ENCODE measurements at regions not wholly inside any gene's neighbourhood (a gene's known extent, or its start where the extent isn't known, plus 50 kb on each side); places are given as distances from the start of the nearest gene placed in this dataset.

DNA sequence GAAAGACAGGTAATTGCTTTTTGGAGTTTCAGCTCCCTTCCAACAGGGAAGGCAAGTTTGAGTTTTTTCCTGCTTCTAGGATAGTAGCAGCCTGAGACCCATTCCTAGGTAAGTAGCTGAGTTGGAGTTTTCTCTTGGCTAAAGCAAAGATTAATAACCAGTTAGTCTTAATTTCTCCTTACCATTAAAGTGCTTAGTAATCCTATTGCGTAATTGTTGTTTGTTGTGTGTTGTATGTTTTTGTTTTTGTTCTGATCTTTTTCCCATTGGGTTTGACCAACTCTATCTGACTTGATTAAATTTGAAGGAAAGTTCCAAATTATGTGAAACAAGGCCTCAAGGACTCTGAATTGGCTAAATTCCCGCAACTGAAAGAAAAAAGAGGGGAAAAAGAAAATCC is 83.5 kb downstream of the TBX22 start:
- no peak for DNase-seq

DNA sequence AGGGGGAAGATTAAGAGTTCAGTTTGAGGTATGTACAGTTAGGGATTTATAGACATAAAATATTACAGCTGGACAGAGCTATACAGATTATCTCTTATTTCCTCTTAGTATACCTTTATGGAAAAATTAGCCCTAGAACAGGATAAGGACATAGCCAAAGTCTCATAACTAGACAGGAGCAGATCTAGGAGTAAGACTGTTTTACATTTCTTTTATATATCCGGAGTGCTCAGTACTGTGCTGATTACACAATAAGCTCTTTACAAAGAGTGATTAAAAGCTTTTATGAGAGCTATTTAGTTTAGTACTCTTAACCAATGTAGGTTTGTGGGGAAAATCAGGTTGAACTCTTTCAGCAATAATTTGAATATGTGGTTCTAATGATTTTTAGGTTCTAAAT is 105.8 kb downstream of the TBX22 start:
- no peak for DNase-seq

DNA sequence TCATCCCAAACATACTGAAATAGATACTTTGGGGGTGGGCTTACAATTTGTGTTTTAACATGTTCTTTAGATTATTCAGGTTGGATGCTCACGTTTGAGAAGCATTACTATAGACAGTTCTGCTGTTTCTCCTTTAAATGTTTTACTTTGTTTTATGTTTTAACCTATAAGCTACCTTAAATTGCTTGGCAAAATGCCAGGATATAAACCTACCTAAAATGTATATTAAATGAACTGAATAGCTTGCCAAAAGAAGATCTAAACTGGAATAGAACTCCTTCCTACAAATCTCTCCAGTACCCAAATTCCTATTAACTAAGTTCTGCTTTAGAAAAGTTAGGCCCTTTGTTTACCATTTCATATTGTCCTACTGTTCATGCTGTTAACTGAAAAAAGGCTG is 124.4 kb downstream of the TBX22 start:
- no peak for DNase-seq

DNA sequence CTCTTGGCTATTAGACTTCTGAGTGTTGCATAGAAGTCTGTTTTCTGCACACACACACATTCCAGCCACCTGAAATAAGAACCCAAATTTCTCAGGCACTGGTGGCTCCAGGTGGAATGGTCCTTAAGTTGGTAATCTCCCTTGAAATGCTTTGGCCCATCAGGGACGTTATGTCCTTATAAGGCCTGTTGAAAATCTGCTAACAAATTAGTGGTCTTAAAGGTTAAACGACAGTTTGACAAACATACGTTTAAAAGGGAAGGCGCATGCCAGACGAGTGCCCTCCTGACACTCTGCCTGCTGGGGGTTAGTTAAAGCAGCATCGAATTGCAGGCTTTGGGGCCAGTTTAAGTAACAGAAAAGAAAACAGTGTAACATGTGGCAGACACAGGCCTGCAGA is 125.0 kb downstream of the TBX22 start:
- no peak for DNase-seq

DNA sequence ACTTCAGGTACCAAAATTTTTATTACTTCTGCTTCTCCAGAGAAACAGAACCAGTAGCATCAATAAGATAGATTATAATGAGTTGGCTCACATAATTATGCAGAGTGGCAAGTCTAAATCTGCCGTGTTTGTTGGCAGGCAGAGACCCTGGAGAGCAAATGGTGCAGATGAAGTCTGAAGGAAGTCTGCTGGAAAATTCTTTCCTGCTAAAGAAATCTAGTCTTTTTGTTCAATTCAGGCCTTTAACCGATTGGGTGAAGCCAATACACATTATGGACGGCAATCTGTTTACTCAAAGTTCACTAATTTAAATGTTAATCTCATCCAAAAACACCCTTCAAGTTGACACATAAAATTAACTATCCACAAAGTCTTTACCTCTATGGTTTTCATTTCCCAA is 156.0 kb downstream of the TBX22 start:
- DNase-seq = no peak

DNA sequence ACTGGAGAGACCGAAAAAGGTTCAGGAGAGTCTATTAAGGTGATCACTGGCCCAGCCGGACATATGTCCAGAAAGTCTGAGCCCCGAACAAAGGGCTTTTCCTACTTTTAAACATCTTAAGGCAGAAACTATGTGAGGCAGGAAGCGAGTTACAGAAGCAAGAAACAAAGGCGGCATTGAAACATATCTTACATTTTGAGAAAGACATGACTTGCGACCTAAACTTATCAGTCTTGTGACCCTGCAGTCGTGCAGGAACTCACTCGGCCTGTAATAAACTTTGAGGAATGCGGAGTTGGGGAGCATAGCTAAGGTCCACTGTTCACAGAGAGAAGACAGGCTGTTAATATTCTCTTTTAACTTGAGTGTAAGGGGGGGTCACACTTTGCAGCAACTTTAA is 158.7 kb downstream of the TBX22 start:
- DNase-seq = no peak

DNA sequence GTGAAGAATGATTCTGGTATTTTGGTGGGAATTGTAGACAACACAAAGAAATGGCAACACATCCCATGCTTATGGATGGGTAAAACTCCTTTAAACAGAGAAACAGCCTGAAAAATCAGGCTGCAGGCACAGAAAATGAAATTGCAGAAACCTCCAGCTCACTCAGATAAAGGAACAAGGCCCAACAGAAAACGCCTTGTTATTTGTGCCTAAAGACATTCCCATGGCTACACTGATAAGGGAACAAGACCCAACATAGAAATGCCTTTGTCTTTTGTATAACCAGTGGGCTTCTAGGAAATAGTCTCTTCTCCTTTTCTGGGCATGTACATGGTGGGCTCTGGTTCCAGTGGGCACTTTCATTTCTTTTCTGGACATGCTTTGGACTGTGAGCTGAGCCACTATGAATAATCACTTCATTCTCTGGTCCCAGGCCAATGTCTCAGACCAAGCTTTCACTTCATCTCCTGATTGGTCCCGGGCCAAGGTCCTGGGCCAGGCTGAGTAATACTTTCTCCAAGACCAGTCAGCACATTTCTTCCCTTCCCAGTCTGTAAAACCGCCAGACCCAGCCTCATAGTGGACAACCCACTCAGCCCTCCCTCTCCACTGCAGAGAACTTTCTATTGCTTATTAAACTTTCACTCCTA is 160.5 kb downstream of the TBX22 start:
- no peak for DNase-seq

DNA sequence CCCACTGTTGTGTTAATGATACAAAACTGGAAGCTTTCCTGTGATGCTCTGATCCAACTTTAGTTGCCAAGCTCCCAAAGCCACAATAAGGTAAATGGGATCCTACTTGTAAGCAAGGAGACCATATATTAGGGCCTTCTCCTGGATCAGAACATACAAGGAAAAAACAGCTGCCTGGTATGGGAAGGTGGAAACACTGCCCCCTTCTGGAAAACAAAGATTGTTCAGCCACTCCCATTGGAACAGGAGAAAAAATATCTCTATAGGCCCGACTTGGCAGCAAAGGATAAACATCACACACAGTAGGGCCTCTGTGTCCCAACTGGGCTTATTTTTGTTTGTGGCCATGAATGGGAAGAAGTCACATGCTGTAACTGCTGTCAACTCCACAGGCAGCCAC is 166.5 kb downstream of the TBX22 start:
- no peak for DNase-seq

DNA sequence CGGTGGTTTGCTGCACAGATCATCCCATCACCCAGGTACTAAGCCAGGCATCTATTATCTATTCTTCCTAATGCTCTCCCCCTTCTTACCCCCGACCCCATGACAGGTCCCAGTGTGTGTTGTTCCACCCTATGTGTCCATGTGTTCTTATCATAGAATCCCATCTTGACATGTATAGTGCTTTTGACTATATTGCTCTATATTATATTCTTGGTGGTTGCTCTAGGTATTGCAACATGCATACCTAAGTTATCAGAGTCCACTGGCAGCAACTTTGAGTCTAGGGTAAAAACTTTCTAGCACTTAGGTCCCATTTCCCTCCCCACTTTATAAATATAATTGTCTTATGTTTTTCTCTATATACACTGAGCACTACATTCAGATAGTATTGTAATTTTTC is 170.3 kb downstream of the TBX22 start:
- DNase-seq = no peak

DNA sequence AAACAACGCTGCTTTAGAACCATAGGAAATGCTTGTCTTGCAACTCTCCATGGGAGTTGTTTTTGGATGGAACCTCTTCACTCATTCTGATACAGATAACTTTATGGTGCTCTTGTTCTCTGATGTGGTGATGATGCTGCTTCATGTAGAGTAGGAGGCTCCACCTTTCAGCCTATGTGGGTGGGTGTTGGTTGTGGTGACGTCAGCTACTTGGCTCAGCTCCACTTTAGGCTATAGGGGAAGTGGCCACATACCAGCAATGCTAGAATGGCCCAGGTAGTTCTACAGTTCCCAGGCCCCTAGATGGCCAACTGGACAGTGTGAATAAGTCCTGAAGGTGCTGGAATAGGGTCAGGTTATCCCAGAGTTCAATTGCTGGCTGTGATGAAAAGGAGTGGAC is 192.1 kb downstream of the TBX22 start:
- DNase-seq = no peak

DNA sequence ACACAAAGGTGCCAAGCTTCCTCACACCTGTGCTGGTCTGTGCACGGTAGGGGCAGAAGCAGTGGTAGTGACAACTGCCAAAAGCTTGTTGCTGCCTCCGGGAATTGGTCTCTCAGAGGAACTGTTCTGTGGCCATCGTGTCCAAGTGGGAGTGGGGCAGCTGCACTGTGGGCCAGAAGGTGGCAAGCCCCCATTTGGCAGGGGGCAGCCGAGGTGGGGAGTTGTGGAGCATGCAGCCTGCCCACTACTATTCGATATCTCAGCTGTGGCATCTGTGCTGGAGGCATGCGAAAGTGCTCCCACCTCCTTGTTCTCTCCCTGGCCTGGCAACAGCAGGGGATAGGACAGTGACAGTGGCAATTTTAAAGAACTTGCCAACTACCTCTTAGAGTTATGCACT is 192.8 kb downstream of the TBX22 start:
- no peak for DNase-seq

DNA sequence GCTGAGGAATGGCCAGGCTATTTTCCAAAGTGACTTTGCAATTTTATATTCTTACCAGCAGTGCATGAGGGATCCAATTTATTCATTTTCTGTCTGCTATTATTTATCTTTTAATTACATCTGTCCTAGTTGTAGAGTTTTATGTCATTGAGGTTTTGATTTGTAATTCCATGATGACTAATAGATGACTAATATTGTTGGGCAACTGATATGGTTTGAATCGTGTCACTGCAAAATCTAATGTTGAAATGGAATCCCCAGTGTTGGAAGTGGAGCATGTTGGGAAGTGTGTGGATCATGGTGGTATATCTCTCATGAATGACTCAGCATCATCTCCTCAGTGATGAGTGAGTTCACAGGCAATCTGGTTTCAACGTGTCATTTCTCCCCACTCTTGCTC is 201.5 kb downstream of the TBX22 start:
- no peak for DNase-seq

DNA sequence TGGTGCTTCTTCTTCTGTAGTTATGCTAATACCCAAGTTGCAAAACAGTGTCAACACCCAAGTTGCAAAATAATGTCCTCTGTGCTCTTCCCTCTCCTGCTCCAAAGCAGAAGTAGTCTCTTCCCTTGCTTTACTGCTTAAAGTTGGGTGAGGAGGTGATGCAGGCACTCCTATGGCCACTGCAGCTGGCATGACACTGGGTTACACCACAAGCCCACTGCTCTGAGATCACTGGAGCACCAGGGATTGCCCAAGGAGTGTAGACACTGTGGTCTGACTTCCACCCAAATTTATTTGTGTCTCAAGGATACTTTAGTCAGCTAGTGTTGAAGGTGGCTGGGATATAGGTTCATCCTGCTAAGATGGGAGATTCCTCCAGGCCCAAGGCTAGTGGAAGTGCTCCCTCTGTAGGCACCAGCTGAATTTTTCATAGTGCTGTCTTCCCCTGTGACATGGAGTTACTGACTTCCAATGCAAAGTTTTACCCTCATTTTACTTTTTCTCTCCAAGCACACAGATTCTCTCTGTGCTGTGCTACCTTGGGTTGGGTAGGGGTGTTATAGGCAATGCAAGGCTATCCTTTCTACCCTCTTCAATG is 196.2 kb upstream of the TENT5D start:
- DNase-seq = peak; percentile 3

DNA sequence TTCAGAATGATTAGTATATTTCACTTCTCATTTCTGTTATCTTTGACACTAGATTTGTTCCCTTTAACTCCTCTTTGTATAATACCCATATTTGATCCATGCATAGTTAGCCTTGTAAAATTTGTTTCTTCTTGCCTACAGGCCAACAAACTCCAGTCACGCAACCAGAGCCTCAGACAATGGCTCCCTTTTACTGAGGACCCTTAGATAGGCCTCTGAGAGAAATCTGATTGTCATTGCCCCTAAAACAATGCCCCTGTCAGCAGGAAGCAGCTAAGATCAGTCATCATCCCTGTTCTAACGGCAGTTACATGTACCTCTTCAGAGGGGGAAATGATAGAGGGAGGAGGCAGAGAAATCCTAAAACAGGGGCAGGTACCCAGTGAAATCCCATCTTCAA is 190.6 kb upstream of the TENT5D start:
- DNase-seq = no peak

DNA sequence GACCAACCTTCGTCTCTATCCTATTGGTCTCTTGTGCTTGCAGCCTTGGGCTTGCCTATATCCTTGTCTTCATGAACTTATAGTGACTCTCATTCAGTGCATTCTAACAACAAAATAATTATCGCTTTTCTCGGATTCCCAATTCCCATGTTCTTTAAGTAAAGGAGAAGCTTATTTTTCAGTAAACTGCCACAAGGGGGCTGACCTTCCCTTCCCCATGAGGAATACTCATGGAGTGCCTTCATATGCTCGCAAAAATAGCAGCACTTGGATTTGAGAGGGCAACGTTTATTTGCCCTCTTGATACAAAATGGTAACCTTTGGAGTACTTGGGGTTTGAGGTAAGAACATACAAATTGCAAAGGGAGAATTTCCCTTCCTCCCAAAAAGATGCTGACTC is 183.2 kb upstream of the TENT5D start:
- DNase-seq = no peak

DNA sequence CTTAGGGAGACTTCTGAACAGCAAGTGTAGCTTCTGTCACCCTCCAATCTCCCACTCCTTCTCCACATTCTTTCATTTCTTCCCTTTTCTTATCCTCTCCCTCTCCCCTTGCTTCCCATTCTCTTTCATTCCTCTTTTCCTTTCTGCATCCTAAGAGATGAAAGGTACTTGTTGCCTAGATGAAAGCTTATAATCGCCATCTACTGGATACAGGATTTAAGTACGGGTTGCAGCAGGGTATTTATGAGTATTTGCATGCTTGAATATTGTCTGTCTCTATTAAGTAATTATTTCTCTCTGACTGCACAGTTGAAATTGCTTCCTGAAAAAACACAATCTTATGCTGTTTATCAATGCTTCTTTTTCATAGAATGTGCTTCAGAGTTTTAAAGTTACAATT is 174.0 kb upstream of the TENT5D start:
- DNase-seq = no peak

DNA sequence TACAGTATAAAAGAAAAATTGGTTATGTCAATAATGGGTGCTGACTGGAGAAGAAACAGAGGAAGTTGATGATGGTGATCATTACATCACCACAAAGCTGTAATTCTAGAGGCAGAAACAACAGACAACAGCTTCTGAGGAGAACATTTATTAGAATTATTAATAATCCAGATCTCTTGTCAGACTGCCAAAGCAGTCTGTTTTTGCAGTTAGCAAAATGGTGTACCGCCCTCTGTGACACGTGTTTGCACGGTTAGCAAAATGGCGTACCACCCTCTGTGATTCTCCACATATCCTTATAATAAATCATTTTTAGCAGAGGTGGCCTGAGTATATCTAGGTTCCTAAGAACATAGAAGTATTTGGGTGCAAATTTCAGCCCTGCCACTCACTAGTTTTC is 154.0 kb upstream of the TENT5D start:
- no peak for DNase-seq

DNA sequence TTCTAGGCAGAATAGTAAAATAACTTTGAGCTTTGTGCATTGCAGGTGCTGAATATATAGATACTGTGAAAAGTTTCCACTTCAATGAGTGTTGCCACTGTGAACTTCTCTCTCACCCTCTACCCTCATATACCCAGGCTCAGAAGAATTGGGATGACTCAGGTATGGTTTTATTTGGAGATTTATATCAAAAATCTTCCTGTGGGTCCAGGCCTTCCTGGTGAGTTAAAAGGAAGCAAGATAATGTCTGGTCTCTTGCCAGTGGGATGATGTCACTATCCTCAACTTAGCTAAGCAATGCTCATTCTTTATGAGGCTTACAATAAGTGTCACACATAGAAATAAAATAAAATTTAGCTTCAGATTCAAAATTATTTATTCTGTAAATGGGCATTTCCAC is 153.3 kb upstream of the TENT5D start:
- no peak for DNase-seq

DNA sequence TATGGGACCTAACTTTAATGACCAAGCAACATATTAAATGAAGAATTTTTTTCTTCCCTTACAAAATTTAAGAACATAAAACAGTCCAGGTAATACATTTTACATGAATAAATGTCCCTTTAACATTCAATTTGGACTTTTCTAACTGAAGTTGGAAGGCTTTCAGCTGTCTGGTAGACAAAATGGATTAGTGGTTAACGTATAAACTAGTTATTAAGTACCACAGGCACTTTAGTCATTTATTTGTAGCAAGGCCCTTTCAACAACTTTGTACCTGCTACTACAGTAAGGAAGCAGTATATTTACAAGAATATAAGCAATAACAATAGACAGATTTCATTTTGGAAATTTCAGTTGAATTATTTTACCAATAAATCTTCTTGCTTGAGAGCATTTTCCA is 152.5 kb upstream of the TENT5D start:
- no peak for DNase-seq

DNA sequence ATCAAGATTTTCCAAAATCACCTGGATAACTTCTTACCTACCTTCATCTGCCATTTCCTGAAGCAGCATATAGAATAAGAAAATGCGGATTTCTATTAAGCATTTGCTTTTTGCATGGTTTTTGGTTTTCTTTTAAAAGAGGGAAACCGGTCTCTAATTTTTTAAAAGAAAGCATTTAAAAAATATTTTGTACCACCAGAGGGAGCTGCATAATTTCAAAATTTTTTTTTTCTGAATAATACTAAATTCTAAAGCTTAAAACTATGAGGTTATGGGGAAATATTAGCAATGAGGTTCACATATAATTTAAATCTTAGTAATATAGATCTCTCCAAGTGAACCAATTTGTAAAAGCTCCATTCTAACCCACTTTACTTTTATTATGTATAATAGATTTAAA is 137.7 kb upstream of the TENT5D start:
- no peak for DNase-seq

DNA sequence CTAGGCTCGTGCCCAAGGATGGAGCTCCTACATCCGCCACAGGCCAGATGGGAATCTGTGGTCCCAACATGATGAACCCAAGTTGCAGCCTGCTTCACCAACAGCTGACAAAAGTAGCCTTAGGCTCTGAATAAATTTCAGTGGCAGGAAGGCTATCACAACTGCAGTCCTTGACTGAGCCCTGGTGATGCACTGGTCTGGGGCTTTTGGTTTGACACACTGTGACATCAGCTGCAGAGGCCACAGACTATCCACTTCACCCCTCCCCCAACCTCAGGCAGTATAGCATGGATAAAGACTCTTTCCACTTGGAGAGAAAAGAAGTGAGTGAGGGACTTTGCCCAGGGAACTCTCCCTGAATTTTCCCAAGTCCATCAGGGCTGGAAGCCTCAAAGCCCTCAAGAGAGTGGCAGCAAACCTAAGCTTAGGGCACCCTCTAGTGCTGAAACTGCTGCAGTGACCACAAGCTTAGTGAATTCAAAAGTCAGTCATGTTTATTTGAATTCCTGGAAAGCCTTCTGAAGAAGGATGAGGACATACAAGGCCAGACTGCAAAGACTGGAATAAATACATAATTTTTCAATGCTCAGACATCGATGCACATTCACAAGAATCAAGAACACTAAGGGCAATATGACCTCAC is 135.0 kb upstream of the TENT5D start:
- no peak for DNase-seq

DNA sequence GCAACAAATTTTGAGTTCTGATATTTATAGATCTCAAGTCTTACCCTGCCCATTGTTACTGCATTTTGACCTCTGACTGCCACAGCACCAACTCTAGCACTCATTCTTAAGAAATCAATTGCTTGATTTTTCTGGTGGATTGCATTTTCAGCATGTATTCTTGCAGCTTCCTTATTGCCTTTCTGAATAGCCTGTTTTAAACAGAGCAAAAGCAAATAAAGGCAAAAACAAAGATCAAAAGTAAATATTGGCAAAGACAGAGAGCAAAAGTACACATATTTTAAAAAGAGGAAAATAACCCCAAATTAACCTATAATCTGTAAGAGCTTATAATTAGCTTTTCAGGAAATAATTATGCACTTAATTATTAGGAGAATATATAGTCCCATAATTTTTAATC is 129.4 kb upstream of the TENT5D start:
- no peak for DNase-seq

DNA sequence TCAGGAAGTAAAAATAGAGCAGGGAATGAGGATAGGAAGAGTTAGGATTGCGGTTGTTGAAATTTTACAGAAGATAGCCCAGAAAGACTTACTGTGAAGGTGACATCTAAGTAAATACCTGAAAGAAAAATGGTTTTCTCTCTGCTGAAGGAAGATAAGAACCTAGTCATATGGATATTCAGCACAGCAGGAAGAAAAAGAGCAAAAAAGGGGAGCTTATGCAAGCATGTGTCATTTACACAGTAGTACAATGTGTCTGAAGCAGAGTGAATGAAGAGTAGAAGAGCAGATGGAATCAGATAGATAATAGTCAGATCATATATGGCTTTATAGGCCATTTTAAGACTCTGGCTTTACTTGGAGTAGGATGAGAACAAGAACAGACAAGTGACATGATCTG is 126.9 kb upstream of the TENT5D start:
- DNase-seq = no peak

DNA sequence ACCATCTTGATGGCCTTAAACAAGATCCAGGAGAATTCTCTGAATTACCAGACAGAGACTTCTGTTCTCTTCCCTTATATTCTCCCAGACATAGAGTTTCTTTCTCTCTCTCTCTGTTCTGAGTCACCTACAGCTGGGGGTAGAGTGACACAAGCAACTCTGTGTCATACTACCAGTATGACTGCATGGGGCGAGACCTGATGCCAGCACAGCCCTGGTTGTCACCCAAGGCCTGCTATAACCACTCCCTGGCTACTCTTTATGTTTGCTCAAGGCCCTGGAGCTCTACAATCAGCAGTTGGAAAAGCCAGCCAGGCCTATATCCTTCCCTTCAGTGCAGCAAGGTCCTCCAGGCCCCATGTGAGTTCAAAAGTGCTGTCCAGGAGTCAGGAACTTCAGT is 114.2 kb upstream of the TENT5D start:
- no peak for DNase-seq

DNA sequence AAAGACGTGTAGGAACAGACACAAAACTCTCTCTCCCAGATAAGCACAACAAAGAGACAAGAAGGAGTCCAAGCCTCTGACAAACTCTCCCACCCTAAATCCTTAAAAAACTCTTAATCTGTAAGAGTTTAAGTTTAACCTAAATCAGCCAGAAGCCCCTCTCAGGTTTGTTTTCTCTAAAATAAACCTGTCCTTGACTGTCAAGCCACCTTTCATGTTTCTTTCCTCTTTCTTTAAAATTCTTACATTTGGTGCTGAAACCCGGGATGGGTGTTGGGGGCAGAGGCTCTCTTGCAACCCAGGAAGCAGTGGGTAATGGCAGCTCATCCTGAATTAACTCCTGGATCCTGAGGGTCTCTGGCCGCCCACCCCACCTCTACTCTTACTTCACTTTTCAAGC is 107.8 kb upstream of the TENT5D start:
- no peak for DNase-seq
